PC-9 (cell line): ENCODE measurements at regions not wholly inside any gene's neighbourhood (a gene's known extent, or its start where the extent isn't known, plus 50 kb on each side); places are given as distances from the start of the nearest gene placed in this dataset.
"Not testable (repeated sequence)": the region's sequence is repeated elsewhere in the genome, so short reads cannot be mapped to it uniquely, and the experiment has no call there.

Source experiments
- CTCF ChIP-seq: fragments of 200-600 bp; sonication (generic); conservative IDR thresholded peaks from 2 replicates; pipeline ENCODE4 v1.6.1; 2017; ENCODE audit warnings: mixed run types, antibody characterized with exemption, mild to moderate bottlenecking, moderate library complexity
- EZH2 ChIP-seq: fragments of 200-600 bp; sonication (generic); IDR thresholded peaks from 2 replicates; pipeline ENCODE4 v1.8.0; 2017; ENCODE audit warnings: antibody characterized with exemption, low read depth

DNA sequence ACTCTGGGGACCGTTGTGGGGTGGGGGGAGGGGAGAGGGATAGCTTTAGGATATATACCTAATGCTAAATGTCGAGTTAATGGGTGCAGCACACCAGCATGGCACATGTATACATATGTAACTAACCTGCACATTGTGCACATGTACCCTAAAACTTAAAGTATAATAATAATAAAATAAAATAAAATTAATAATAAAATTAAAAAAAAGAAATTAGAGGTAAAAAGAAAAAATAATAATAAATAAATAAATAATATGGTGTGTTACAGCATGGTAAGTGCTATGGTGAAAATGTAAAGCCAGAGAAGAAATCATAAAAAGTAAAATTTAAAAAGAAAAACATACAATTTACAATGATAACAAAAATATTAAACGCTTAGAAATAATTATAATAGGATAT, 552.8 kb upstream of the PBX1 start:
- TF ChIP-seq CTCF, EZH2: not testable (repeated sequence)
